Keratinocyte (primary cell): ENCODE measurements at regions not wholly inside any gene's neighbourhood (a gene's known extent, or its start where the extent isn't known, plus 50 kb on each side); places are given as distances from the start of the nearest gene placed in this dataset.

Source experiments
- DNase-seq: peaks from one replicate; pipeline ENCODE4 v3.0.0-alpha.2; 2011; ENCODE audit warnings: low read depth, missing footprints, low spot score
- FAIRE-seq: peaks from 2 replicates; lab custom pipeline; 2011; peaks lifted over from hg19 to GRCh38; lab: Jason Lieb, UNC
- H2AFZ ChIP-seq: 2 replicates; pipeline ENCODE4 v1.6.0; 2012; ENCODE audit warnings: low read length, control low read depth, inconsistent platforms; ENCODE audit not compliant: control insufficient read depth
- H3K27ac ChIP-seq: 2 replicates; pipeline ENCODE4 v1.5.1; 2011; ENCODE audit warnings: low read length; ENCODE audit not compliant: control insufficient read depth, insufficient read depth
- H3K27me3 ChIP-seq: 3 replicates; pipeline ENCODE4 v1.6.0; 2011; ENCODE audit warnings: low read length; ENCODE audit not compliant: control insufficient read depth, insufficient read depth; ENCODE audit errors: extremely low read depth
- H3K36me3 ChIP-seq, 2 experiments: 2 replicates in 1 of 2; 3 replicates in 1 of 2; pipeline ENCODE4 v1.5.1; 2011; ENCODE audit warnings: low read length in 2 of 2, mild to moderate bottlenecking in 1 of 2; ENCODE audit not compliant: control insufficient read depth in 2 of 2, insufficient read depth in 2 of 2; ENCODE audit errors: extremely low read depth in 1 of 2
- H3K4me1 ChIP-seq: 3 replicates; pipeline ENCODE4 v1.5.1; 2011; ENCODE audit warnings: low read length; ENCODE audit not compliant: control insufficient read depth, insufficient read depth; ENCODE audit errors: extremely low read depth
- H3K4me2 ChIP-seq: 3 replicates; pipeline ENCODE4 v1.6.0; 2011; ENCODE audit warnings: low read depth, low read length; ENCODE audit not compliant: control insufficient read depth, insufficient read depth; ENCODE audit errors: extremely low read depth
- H3K4me3 ChIP-seq, 3 experiments: fragments of 200-600 bp in 1 of 3; sonication (generic) in 1 of 3; 2 replicates in 2 of 3; 3 replicates in 1 of 3; pipeline ENCODE4 v1.5.1; 2011 to 2016; ENCODE audit warnings: low read length in 3 of 3, mild to moderate bottlenecking in 3 of 3, control low read depth in 2 of 3, inconsistent platforms in 1 of 3, low read depth in 1 of 3, mixed read lengths in 1 of 3, mixed run types in 1 of 3, moderate library complexity in 1 of 3; ENCODE audit not compliant: control insufficient read depth in 2 of 3, insufficient read depth in 2 of 3; ENCODE audit errors: extremely low read depth in 1 of 3
- H3K79me2 ChIP-seq: 2 replicates; pipeline ENCODE4 v1.6.0; 2012; ENCODE audit warnings: low read length; ENCODE audit not compliant: control insufficient read depth, insufficient read depth
- H3K9ac ChIP-seq: 3 replicates; pipeline ENCODE4 v1.6.0; 2011; ENCODE audit warnings: low read length; ENCODE audit not compliant: control insufficient read depth, insufficient read depth; ENCODE audit errors: extremely low read depth
- H3K9me1 ChIP-seq: 3 replicates; pipeline ENCODE4 v1.6.0; 2011; ENCODE audit warnings: low read length; ENCODE audit not compliant: control insufficient read depth, insufficient read depth; ENCODE audit errors: extremely low read depth
- H3K9me3 ChIP-seq: 2 replicates; pipeline ENCODE4 v1.5.1; 2012; ENCODE audit warnings: low read depth, low read length; ENCODE audit not compliant: control insufficient read depth
- H4K20me1 ChIP-seq: 3 replicates; pipeline ENCODE4 v1.6.0; 2011; ENCODE audit warnings: low read length; ENCODE audit not compliant: control insufficient read depth, insufficient read depth; ENCODE audit errors: extremely low read depth
- CTCF ChIP-seq, 3 experiments: IDR thresholded peaks in 1 of 3; conservative IDR thresholded peaks in 1 of 3; optimal IDR thresholded peaks in 1 of 3; 2 replicates in 2 of 3; 3 replicates in 1 of 3; pipeline versions ENCODE3 to v1.5.1; 2011; ENCODE audit warnings: low read length in 3 of 3, mild to moderate bottlenecking in 3 of 3, moderate library complexity in 2 of 3, control low read depth in 1 of 3, inconsistent platforms in 1 of 3; ENCODE audit not compliant: insufficient read depth in 2 of 3; ENCODE audit errors: extremely low read depth in 1 of 3
- EZH2 ChIP-seq: IDR thresholded peaks from one replicate; pipeline ENCODE4 v1.6.1; 2012; ENCODE audit warnings: inconsistent platforms, mild to moderate bottlenecking, low read length, moderate library complexity
- dilution Hi-C: fragments of 300-500 bp; cut with MboI; formaldehyde crosslinking; loops from one replicate; pipeline ENCODE4 v1.7.0; 2020; ENCODE audit warnings: low sequenced_read_pairs; ENCODE audit not compliant: extremely low pct_ligation_motif_present

- H4K20me1 ChIP-seq = no peaks in the 10 kb centered on the region
- DNase-seq (no peak), FAIRE-seq (no peak)
- no peaks in the 10 kb centered on the region for H3K9me1 ChIP-seq
- H2AFZ ChIP-seq = no peak overlapping the region
- TF ChIP-seq CTCF (optimal IDR thresholded peaks at IDR 0.05 in 1 of 3, IDR thresholded peaks at IDR 0.05 in 1 of 3, conservative IDR thresholded peaks at IDR 0.05 in 1 of 3; ENCODE audit: extremely low read depth in 1 of 3, insufficient read depth in 2 of 3, low read length in 3 of 3) = no peak
- TF ChIP-seq EZH2 = no peak
- no peaks in the 10 kb centered on the region for H3K4me1 ChIP-seq
- no peaks in the 10 kb centered on the region for H3K9me3 ChIP-seq
- dilution Hi-C loops = no loop called here
- H3K4me2 ChIP-seq = no peak overlapping the region
- no peak overlapping the region for H3K4me3 ChIP-seq
- H3K27ac ChIP-seq = no peak overlapping the region
- H3K79me2 ChIP-seq = no peaks in the 10 kb centered on the region
- H3K36me3 ChIP-seq = no peaks in the 10 kb centered on the region
- no peak overlapping the region for H3K9ac ChIP-seq
- peaks cover 7% of the 10 kb centered on the region for H3K27me3 ChIP-seq
Measured at GRCh38 chr21:35862969-35863368, 197.4 kb downstream of the SETD4 start.

- Histone ChIP-seq H3K4me2 (no peak overlapping the region), H3K79me2 (no peaks in the 10 kb centered on the region), H3K27me3 (peaks cover 7% of the 10 kb centered on the region), H3K9ac (no peak overlapping the region), H4K20me1 (no peaks in the 10 kb centered on the region), H3K9me3 (no peaks in the 10 kb centered on the region), H3K9me1 (no peaks in the 10 kb centered on the region), H3K4me3 (no peak overlapping the region), H3K4me1 (no peaks in the 10 kb centered on the region), H3K36me3 (no peaks in the 10 kb centered on the region), H3K27ac (no peak overlapping the region), H2AFZ (no peak overlapping the region)
- DNase-seq (no peak), FAIRE-seq (no peak)
- dilution Hi-C loops = no loop called here
- TF ChIP-seq CTCF (optimal IDR thresholded peaks at IDR 0.05 in 1 of 3, IDR thresholded peaks at IDR 0.05 in 1 of 3, conservative IDR thresholded peaks at IDR 0.05 in 1 of 3; ENCODE audit: extremely low read depth in 1 of 3, insufficient read depth in 2 of 3, low read length in 3 of 3) = no peak
- TF ChIP-seq EZH2 = no peak
Measured at GRCh38 chr21:35861661-35862060, 198.7 kb downstream of the SETD4 start.
